DND-41 (cell line): ENCODE measurements at regions not wholly inside any gene's neighbourhood (a gene's known extent, or its start where the extent isn't known, plus 50 kb on each side); places are given as distances from the start of the nearest gene placed in this dataset.

Experiments used
- CTCF ChIP-seq: IDR thresholded peaks from 2 replicates; pipeline ENCODE4 v1.5.1; 2012; ENCODE audit warnings: borderline replicate concordance, low read length, moderate library complexity, mild to moderate bottlenecking; ENCODE audit not compliant: poor library complexity, severe bottlenecking; ENCODE audit errors: extremely low read depth
- EZH2 ChIP-seq: IDR thresholded peaks from 3 replicates; pipeline ENCODE4 v1.6.1; 2012; ENCODE audit warnings: borderline replicate concordance, low read depth, mild to moderate bottlenecking, moderate library complexity, low read length, inconsistent platforms; ENCODE audit not compliant: severe bottlenecking

- TF ChIP-seq CTCF (no peak), EZH2 (no peak)
These were observed 87.4 kb downstream of the PDCL3 start for GRCh38 chr2:100650151-100650550.
